Muscle layer of colon (tissue), 2 donors: ENCODE measurements at regions not wholly inside any gene's neighbourhood (a gene's known extent, or its start where the extent isn't known, plus 50 kb on each side); places are given as distances from the start of the nearest gene placed in this dataset.
"Not testable (repeated sequence)": the region's sequence is repeated elsewhere in the genome, so short reads cannot be mapped to it uniquely, and the experiment has no call there.

Experiments used
- H3K27ac ChIP-seq: one replicate; pipeline ENCODE4 v1.7.0; 2013; ENCODE audit warnings: low read depth, mild to moderate bottlenecking, low read length, moderate library complexity
- H3K27me3 ChIP-seq, 2 donors: one replicate each; pipeline ENCODE4 v1.7.0; 2013; ENCODE audit warnings: low read length in 2 of 2, mild to moderate bottlenecking in 2 of 2; ENCODE audit not compliant: insufficient read depth in 2 of 2, control insufficient read depth in 1 of 2
- H3K36me3 ChIP-seq: one replicate; pipeline ENCODE4 v1.7.0; 2013; ENCODE audit warnings: mild to moderate bottlenecking, low read length; ENCODE audit not compliant: insufficient read depth
- H3K4me1 ChIP-seq: one replicate; pipeline ENCODE4 v1.7.0; 2013; ENCODE audit warnings: mild to moderate bottlenecking, low read length; ENCODE audit not compliant: insufficient read depth
- H3K4me3 ChIP-seq, 2 donors: one replicate each; pipeline ENCODE4 v1.7.0; 2013; ENCODE audit warnings: low read length in 2 of 2, low read depth in 1 of 2, mild to moderate bottlenecking in 1 of 2, moderate library complexity in 1 of 2
- H3K9ac ChIP-seq: one replicate; pipeline ENCODE4 v1.7.0; 2013; ENCODE audit warnings: low read length
- H3K9me3 ChIP-seq: one replicate; pipeline ENCODE4 v1.7.0; 2013; ENCODE audit warnings: mild to moderate bottlenecking, low read length
- donor health status: abdominal sarcoma.
- donor health status: Adenocarcinoma of cecum.

GRCh38 chr7:84879570-84880325 is 307.1 kb downstream of the SEMA3D start:
- no peaks in the 10 kb centered on the region for H3K27me3 ChIP-seq

GRCh38 chr7:84877943-84878570 is 308.8 kb downstream of the SEMA3D start:
- H3K36me3 ChIP-seq = no peaks in the 10 kb centered on the region
- H3K9me3 ChIP-seq = no peaks in the 10 kb centered on the region
- no peaks in the 10 kb centered on the region for H3K4me1 ChIP-seq
- H3K4me3 ChIP-seq = no peak overlapping the region
- no peak overlapping the region for H3K9ac ChIP-seq
- H3K27me3 ChIP-seq = no peaks in the 10 kb centered on the region
- H3K27ac ChIP-seq = no peak overlapping the region

More at GRCh38 chr7:84879570-84880325, 307.1 kb downstream of the SEMA3D start:
- H3K9me3 ChIP-seq = no peaks in the 10 kb centered on the region
- no peak overlapping the region for H3K27ac ChIP-seq
- H3K4me3 ChIP-seq = no peak overlapping the region
- H3K4me1 ChIP-seq = no peaks in the 10 kb centered on the region
- H3K9ac ChIP-seq = no peak overlapping the region
- H3K36me3 ChIP-seq = no peaks in the 10 kb centered on the region

- Histone ChIP-seq H3K4me1 (no peaks in the 10 kb centered on the region), H3K4me3 (no peak overlapping the region), H3K27ac (no peak overlapping the region), H3K36me3 (no peaks in the 10 kb centered on the region), H3K27me3 (no peaks in the 10 kb centered on the region), H3K9me3 (no peaks in the 10 kb centered on the region), H3K9ac (no peak overlapping the region)
Observed at GRCh38 chr7:84876061-84876821, 310.6 kb downstream of the SEMA3D start.

- Histone ChIP-seq H3K4me3 (no peak overlapping the region), H3K27me3 (no peaks in the 10 kb centered on the region), H3K36me3 (no peaks in the 10 kb centered on the region), H3K9me3 (no peaks in the 10 kb centered on the region), H3K9ac (no peak overlapping the region), H3K4me1 (no peaks in the 10 kb centered on the region), H3K27ac (no peak overlapping the region)
Observed at GRCh38 chr7:84865560-84865959, 321.3 kb downstream of the SEMA3D start.

- Histone ChIP-seq H3K9me3 (no peaks in the 10 kb centered on the region), H3K4me1 (no peaks in the 10 kb centered on the region), H3K36me3 (no peaks in the 10 kb centered on the region), H3K27me3 (no peaks in the 10 kb centered on the region), H3K27ac (no peak overlapping the region), H3K4me3 (no peak overlapping the region), H3K9ac (no peak overlapping the region)
Observed at GRCh38 chr7:84857336-84857735, 329.5 kb downstream of the SEMA3D start.

- Histone ChIP-seq H3K36me3 (no peaks in the 10 kb centered on the region), H3K27me3 (no peaks in the 10 kb centered on the region), H3K4me3 (no peak overlapping the region), H3K9ac (no peak overlapping the region), H3K9me3 (no peaks in the 10 kb centered on the region), H3K4me1 (no peaks in the 10 kb centered on the region), H3K27ac (no peak overlapping the region)
Observed at GRCh38 chr7:84855758-84856157, 331.1 kb downstream of the SEMA3D start.

GRCh38 chr7:84848974-84849372 is 337.9 kb downstream of the SEMA3D start:
- not testable (repeated sequence) for H3K9ac ChIP-seq, H3K36me3 ChIP-seq, H3K4me3 ChIP-seq, H3K27ac ChIP-seq, H3K27me3 ChIP-seq, H3K9me3 ChIP-seq, H3K4me1 ChIP-seq

- Histone ChIP-seq H3K27ac (no peak overlapping the region), H3K27me3 (no peaks in the 10 kb centered on the region), H3K9me3 (no peaks in the 10 kb centered on the region), H3K4me1 (no peaks in the 10 kb centered on the region), H3K4me3 (no peak overlapping the region), H3K9ac (no peak overlapping the region), H3K36me3 (no peaks in the 10 kb centered on the region)
Observed at GRCh38 chr7:84848219-84848973, 338.5 kb downstream of the SEMA3D start.

- Histone ChIP-seq H3K27ac (no peak overlapping the region), H3K36me3 (no peaks in the 10 kb centered on the region), H3K9me3 (no peaks in the 10 kb centered on the region), H3K4me1 (no peaks in the 10 kb centered on the region), H3K4me3 (no peak overlapping the region), H3K27me3 (no peaks in the 10 kb centered on the region), H3K9ac (no peak overlapping the region)
Observed at GRCh38 chr7:84847790-84848189, 339.1 kb downstream of the SEMA3D start.

- H3K4me1 ChIP-seq = no peaks in the 10 kb centered on the region
- H3K27me3 ChIP-seq = no peaks in the 10 kb centered on the region
- H3K9me3 ChIP-seq = no peaks in the 10 kb centered on the region
- no peak overlapping the region for H3K27ac ChIP-seq
- no peaks in the 10 kb centered on the region for H3K36me3 ChIP-seq
- H3K4me3 ChIP-seq = no peak overlapping the region
- no peak overlapping the region for H3K9ac ChIP-seq
Observed at GRCh38 chr7:84847038-84847437, 339.8 kb downstream of the SEMA3D start.

- no peak overlapping the region for H3K9ac ChIP-seq
- H3K36me3 ChIP-seq = no peaks in the 10 kb centered on the region
- no peak overlapping the region for H3K4me3 ChIP-seq
- no peak overlapping the region for H3K27ac ChIP-seq
- no peaks in the 10 kb centered on the region for H3K4me1 ChIP-seq
- H3K27me3 ChIP-seq = no peaks in the 10 kb centered on the region
- H3K9me3 ChIP-seq = no peaks in the 10 kb centered on the region
Observed at GRCh38 chr7:84845971-84846370, 340.9 kb downstream of the SEMA3D start.
